Urinary bladder (tissue), 3 donors: ENCODE measurements at regions not wholly inside any gene's neighbourhood (a gene's known extent, or its start where the extent isn't known, plus 50 kb on each side); places are given as distances from the start of the nearest gene placed in this dataset.

Experiments used
- DNase-seq: peaks from one replicate; pipeline ENCODE4 v3.0.0-alpha.2; 2015; ENCODE audit errors: extremely low spot score
- H3K27ac ChIP-seq: one replicate; pipeline ENCODE4 v1.5.1; 2013; ENCODE audit warnings: low read depth, mild to moderate bottlenecking, moderate library complexity
- H3K36me3 ChIP-seq: one replicate; pipeline ENCODE4 v1.6.1; 2013; ENCODE audit warnings: mild to moderate bottlenecking, moderate library complexity; ENCODE audit not compliant: insufficient read depth
- H3K4me1 ChIP-seq: one replicate; pipeline ENCODE4 v1.6.1; 2013; ENCODE audit warnings: mild to moderate bottlenecking, moderate library complexity; ENCODE audit not compliant: insufficient read depth
- H3K4me3 ChIP-seq: one replicate; pipeline ENCODE4 v1.5.1; 2013; ENCODE audit warnings: low read depth, low read length
- WGBS: extraction: QIAGEN DNeasy Blood & Tissue Kit; methylation state at CpG from one replicate; pipeline ENCODE4 v1.1.7; 2013; 5-methylcytosine and 5-hydroxymethylcytosine counted together
- donor health status: healthy with polysubstance abuse.
- donor health status: healthy.

GRCh38 chr3:187909866-187910265, 164.6 kb upstream of the BCL6 start:
- Histone ChIP-seq H3K4me1 (no peaks in the 10 kb centered on the region), H3K4me3 (no peak overlapping the region), H3K36me3 (no peaks in the 10 kb centered on the region), H3K27ac (no peak overlapping the region)
- no peak for DNase-seq

GRCh38 chr3:187912007-187912406, 166.7 kb upstream of the BCL6 start:
- H3K27ac ChIP-seq = no peak overlapping the region
- H3K36me3 ChIP-seq = no peaks in the 10 kb centered on the region
- WGBS = 23% methylated on average over 3 of the region's 3 CpGs
- no peak for DNase-seq
- H3K4me3 ChIP-seq = no peak overlapping the region
- peaks cover 5% of the 10 kb centered on the region for H3K4me1 ChIP-seq

GRCh38 chr3:187913617-187914033, 168.4 kb upstream of the BCL6 start:
- H3K36me3 ChIP-seq = no peaks in the 10 kb centered on the region
- H3K4me1 ChIP-seq = peaks cover 5% of the 10 kb centered on the region
- 58% methylated on average over 2 of the region's 2 CpGs for WGBS
- no peak overlapping the region for H3K27ac ChIP-seq
- H3K4me3 ChIP-seq = no peak overlapping the region
- peak; percentile 21 for DNase-seq

GRCh38 chr3:187914231-187914630, 169.0 kb upstream of the BCL6 start:
- 56% methylated on average over 7 of the region's 7 CpGs for WGBS
- peaks cover 5% of the 10 kb centered on the region for H3K4me1 ChIP-seq
- no peak overlapping the region for H3K27ac ChIP-seq
- H3K4me3 ChIP-seq = no peak overlapping the region
- no peaks in the 10 kb centered on the region for H3K36me3 ChIP-seq
- DNase-seq = peak; percentile 26

- no peak overlapping the region for H3K27ac ChIP-seq
- no peak overlapping the region for H3K4me3 ChIP-seq
- no peaks in the 10 kb centered on the region for H3K36me3 ChIP-seq
- DNase-seq = no peak
- H3K4me1 ChIP-seq = peaks cover 5% of the 10 kb centered on the region
- 78% methylated on average over 2 of the region's 2 CpGs for WGBS
Measured at GRCh38 chr3:187916072-187916471, 170.8 kb upstream of the BCL6 start.

- H3K4me3 ChIP-seq = no peak overlapping the region
- H3K36me3 ChIP-seq = no peaks in the 10 kb centered on the region
- 62% methylated on average over 5 of the region's 5 CpGs for WGBS
- no peak overlapping the region for H3K27ac ChIP-seq
- no peak for DNase-seq
- H3K4me1 ChIP-seq = peaks cover 5% of the 10 kb centered on the region
Measured at GRCh38 chr3:187918081-187918644, 172.9 kb upstream of the BCL6 start.

- Histone ChIP-seq H3K27ac (no peak overlapping the region), H3K36me3 (no peaks in the 10 kb centered on the region), H3K4me1 (peaks cover 5% of the 10 kb centered on the region), H3K4me3 (no peak overlapping the region)
- DNase-seq = no peak
- 79% methylated on average over 6 of the region's 6 CpGs for WGBS
Measured at GRCh38 chr3:187919048-187919447, 173.8 kb upstream of the BCL6 start.

- Histone ChIP-seq H3K36me3 (no peaks in the 10 kb centered on the region), H3K4me3 (no peak overlapping the region), H3K4me1 (peaks cover 5% of the 10 kb centered on the region), H3K27ac (no peak overlapping the region)
- DNase-seq = no peak
- 79% methylated on average over 3 of the region's 3 CpGs for WGBS
Measured at GRCh38 chr3:187919544-187919943, 174.3 kb upstream of the BCL6 start.

- peaks cover 5% of the 10 kb centered on the region for H3K4me1 ChIP-seq
- H3K4me3 ChIP-seq = no peak overlapping the region
- no peak overlapping the region for H3K27ac ChIP-seq
- no peaks in the 10 kb centered on the region for H3K36me3 ChIP-seq
- WGBS = 91% methylated on average over 1 of the region's 1 CpG
- DNase-seq = no peak
Measured at GRCh38 chr3:187920030-187920429, 174.8 kb upstream of the BCL6 start.

GRCh38 chr3:187920913-187921312, 175.6 kb upstream of the BCL6 start:
- H3K4me1 ChIP-seq = no peaks in the 10 kb centered on the region
- peak; percentile 14 for DNase-seq
- H3K4me3 ChIP-seq = no peak overlapping the region
- H3K27ac ChIP-seq = no peak overlapping the region
- no peaks in the 10 kb centered on the region for H3K36me3 ChIP-seq
- 44% methylated on average over 6 of the region's 6 CpGs for WGBS

- H3K27ac ChIP-seq = no peak overlapping the region
- no peak for DNase-seq
Measured at GRCh38 chr3:187921391-187922074, 176.3 kb upstream of the BCL6 start.

GRCh38 chr3:187922704-187923416, 177.6 kb upstream of the BCL6 start:
- Histone ChIP-seq H3K4me1 (no peaks in the 10 kb centered on the region), H3K27ac (peak overlapping the region; percentile 10), H3K4me3 (no peak overlapping the region), H3K36me3 (no peaks in the 10 kb centered on the region)
- WGBS = 90% methylated on average over 3 of the region's 3 CpGs
- DNase-seq = no peak

More at GRCh38 chr3:187921391-187922074, 176.3 kb upstream of the BCL6 start:
- WGBS = 49% methylated on average over 4 of the region's 4 CpGs
- Histone ChIP-seq H3K4me1 (no peaks in the 10 kb centered on the region), H3K4me3 (no peak overlapping the region), H3K36me3 (no peaks in the 10 kb centered on the region)

- no peak overlapping the region for H3K27ac ChIP-seq
- H3K4me1 ChIP-seq = no peaks in the 10 kb centered on the region
- no peak for DNase-seq
- H3K4me3 ChIP-seq = no peak overlapping the region
- no peaks in the 10 kb centered on the region for H3K36me3 ChIP-seq
Measured at GRCh38 chr3:187924651-187925050, 179.4 kb upstream of the BCL6 start.

GRCh38 chr3:187925326-187925725, 180.1 kb upstream of the BCL6 start:
- H3K36me3 ChIP-seq = no peaks in the 10 kb centered on the region
- WGBS = 79% methylated on average over 1 of the region's 1 CpG
- H3K27ac ChIP-seq = no peak overlapping the region
- no peak overlapping the region for H3K4me3 ChIP-seq
- no peaks in the 10 kb centered on the region for H3K4me1 ChIP-seq
- no peak for DNase-seq
